Body of pancreas (tissue), 4 donors: ENCODE measurements at regions not wholly inside any gene's neighbourhood (a gene's known extent, or its start where the extent isn't known, plus 50 kb on each side); places are given as distances from the start of the nearest gene placed in this dataset.

ENCODE experiments used
- POLR2A ChIP-seq, 3 donors: fragments of 450-650 bp; IDR thresholded peaks; one replicate each; pipeline ENCODE4 v1.6.1; 2016; ENCODE audit warnings: antibody characterized with exemption in 3 of 3, mild to moderate bottlenecking in 2 of 3
- TF ChIP-seq, protein P1 (sequence below), 7 experiments: fragments of 450-650 bp in 4 of 7; fragments of 200-600 bp in 3 of 7; sonication (generic) in 3 of 7; IDR thresholded peaks; one replicate each; pipeline ENCODE4 v1.5.1; 2016 to 2019; ENCODE audit warnings: antibody characterized with exemption in 7 of 7

DNA sequence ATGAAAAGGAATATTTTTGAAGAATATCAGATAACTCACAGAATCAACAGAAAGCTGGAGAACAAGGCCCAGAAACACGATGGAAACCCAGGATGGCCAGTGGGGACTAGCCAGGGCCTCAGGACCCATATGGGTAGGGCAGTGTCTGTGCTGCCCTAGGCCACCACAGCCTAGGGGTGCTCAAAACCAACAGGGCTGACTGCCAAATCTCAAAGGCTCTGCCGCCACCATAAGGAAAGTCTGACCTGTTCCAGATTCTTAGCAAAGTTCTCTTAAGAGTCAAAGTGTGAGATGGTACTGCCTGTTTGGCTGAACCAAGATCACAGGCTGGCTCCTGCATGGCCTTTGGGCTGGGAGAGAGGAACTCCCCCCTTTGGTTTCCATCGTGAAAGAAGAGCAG lies 164.7 kb upstream of the CTTNBP2NL start:
- TF ChIP-seq, protein P1, sequence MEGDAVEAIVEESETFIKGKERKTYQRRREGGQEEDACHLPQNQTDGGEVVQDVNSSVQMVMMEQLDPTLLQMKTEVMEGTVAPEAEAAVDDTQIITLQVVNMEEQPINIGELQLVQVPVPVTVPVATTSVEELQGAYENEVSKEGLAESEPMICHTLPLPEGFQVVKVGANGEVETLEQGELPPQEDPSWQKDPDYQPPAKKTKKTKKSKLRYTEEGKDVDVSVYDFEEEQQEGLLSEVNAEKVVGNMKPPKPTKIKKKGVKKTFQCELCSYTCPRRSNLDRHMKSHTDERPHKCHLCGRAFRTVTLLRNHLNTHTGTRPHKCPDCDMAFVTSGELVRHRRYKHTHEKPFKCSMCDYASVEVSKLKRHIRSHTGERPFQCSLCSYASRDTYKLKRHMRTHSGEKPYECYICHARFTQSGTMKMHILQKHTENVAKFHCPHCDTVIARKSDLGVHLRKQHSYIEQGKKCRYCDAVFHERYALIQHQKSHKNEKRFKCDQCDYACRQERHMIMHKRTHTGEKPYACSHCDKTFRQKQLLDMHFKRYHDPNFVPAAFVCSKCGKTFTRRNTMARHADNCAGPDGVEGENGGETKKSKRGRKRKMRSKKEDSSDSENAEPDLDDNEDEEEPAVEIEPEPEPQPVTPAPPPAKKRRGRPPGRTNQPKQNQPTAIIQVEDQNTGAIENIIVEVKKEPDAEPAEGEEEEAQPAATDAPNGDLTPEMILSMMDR (IDR thresholded peaks at IDR 0.05) = no peak
- TF ChIP-seq POLR2A (IDR thresholded peaks at IDR 0.05) = no peak
